Right hindlimb (tissue), 1 donor: ENCODE measurements at regions not wholly inside any gene's neighbourhood (a gene's known extent, or its start where the extent isn't known, plus 50 kb on each side); places are given as distances from the start of the nearest gene placed in this dataset.

Source experiments
- DNase-seq: peaks from one replicate; pipeline ENCODE4 v3.0.0-alpha.2; 2018

DNA sequence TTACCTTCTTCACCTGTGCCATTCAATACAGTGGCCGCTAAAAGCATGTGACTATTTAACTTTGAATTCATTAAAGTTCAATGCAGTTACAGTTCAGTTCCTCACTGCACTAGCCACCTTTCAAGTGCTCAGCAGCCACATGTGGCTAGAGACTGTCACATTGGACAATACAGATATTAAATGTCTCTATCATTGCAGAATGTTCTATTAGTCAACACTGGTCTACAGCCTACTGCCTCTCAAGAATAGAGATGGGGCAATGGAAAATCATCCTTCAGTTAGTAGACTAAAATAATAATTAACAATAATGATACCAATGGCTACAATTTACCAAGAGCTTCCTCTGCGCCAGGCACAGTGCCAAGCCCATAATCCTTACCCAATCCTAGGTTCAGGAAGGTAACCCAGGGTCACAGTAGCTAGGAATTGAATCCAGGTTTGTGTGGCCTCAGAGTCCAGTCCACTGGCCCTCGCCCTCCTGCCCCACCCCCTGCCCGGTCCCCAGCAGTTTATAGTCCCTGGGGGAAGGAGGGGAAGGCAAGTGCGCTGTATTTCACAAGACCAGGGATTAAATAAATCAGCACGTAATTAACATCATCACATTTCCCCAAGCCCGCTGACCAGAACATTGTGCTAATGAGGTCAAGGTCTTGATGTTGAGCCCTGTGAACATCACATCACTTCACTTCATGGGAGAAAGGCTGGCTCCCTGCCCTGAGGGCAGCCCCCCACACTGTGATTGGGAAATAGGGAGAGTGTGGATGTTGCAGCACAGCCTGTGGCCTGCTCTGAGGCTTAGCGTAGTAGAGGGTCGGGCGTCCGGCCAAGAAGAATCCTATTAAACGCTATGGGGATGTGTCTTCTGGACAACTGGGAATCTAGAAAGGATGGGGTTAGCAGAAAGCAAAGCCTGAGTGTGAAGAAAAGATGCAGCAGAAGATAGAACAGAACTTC, 147.2 kb downstream of the VEGFA start:
- peak; percentile 48 for DNase-seq

DNA sequence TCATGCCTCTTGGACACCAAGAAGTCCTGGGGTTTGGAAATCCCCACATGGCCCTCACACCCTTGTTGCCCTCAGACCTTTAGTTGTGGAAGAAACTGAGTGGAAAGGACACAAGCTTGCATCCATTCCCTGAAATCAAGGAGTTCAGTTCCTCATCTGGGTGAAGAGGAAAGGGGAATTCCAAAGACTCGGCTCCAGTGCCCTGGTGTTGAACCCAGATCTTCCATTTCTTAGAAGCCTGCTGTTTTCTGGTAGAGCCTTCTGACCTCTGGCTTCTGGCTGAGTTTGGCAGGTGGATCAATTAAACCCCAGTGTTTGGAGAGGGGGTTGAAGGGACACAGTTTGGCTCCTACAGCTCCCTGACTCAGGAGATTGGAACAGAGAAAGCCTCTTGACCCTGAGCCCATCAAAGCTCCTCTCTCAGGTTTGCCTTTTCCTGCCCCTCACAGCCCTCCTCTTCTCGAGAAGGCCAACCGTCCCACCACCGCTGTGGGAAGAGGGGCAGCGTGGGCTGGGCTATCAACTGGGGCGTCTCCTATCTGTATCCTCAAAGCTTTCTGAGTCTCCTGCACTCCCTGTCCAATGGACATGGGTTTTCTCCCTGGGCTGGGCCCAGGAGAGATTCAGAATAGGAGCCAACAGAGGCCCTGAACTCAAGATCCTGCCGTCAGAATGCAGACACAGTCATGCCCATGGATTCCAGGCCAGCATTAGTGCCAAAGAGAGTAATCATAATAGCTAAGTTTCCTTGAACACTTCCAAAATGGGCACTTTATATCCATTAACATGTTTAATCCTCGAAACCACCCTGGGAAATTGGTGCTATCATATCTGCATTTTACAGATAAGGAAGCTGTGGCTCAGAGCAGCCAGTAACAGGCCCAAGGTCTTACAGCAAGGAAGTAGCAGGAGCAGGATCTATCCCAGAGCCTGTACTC, 146.2 kb downstream of the VEGFA start:
- DNase-seq: no peak

DNA sequence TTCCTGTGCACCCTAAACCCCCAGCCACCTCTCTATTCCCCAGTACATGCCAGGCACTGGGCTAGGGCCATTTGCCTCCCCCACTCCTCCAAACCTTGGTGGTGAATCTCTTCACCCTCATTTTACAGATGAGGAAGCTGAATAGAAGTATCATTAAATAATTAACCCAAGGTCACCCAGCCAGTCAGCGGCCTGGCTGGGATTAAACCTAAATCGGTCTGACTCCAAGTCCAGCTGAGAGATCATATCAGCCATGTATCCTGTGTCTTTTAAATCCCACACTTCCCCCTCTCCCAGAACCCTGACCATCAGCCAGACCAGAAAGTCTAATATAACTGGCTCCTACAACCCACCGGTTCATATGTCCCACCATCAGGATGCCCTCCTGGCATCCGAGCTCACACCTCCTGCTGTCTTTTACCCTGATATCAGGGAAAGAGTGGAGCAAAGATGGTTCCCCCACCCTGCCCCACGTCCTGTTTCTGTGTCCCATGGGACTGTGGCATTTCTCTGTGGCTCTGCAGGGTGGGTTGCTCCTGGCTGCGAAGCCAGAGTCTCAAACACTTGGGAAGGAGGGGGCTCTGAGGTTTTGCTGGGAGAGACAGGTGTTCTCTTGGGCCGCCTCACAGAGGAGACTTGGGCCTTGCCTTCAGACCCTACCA, 145.3 kb downstream of the VEGFA start:
- DNase-seq: no peak

DNA sequence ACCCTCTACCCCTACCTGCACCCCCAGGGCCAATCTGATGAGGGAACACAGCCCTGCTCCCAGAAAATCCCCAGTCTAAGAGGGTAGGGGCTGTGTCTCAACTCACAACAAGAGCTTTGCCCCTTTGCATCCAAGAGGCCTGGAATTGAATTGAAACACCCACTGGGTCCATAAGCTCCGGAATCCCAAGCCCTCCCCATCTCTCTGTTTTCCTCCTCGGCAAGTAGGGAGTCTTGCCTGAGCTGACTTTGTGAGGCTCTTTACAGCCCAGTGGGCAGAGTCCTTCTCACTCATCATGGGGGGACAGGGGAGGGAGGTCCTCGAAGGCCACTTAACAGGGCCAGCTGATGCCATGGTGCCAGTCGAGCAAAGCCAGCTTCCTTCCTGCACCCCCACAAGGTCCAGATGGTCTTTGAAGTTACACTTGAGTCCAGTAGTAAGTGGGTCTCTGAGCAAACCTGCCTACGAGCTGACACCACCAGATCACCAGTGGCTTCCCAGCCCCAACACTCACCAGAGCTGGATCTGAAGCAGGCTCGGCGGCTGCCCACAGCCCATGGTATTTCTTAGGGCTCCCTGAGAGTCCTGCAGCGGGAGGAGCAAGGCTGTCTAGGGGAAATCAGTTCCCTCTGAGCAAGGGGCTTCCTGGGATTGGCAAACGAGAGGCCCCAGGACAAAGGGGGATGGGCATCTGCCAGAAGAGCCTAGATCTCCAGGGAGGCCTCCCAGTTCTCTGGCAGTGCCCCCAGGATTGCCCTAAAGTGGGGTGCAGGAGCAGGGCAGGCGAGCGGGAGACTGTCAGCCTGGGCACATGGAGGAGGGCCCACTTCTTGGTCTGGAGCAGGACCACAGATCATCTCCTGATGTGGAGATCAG, 144.5 kb downstream of the VEGFA start:
- no peak for DNase-seq

DNA sequence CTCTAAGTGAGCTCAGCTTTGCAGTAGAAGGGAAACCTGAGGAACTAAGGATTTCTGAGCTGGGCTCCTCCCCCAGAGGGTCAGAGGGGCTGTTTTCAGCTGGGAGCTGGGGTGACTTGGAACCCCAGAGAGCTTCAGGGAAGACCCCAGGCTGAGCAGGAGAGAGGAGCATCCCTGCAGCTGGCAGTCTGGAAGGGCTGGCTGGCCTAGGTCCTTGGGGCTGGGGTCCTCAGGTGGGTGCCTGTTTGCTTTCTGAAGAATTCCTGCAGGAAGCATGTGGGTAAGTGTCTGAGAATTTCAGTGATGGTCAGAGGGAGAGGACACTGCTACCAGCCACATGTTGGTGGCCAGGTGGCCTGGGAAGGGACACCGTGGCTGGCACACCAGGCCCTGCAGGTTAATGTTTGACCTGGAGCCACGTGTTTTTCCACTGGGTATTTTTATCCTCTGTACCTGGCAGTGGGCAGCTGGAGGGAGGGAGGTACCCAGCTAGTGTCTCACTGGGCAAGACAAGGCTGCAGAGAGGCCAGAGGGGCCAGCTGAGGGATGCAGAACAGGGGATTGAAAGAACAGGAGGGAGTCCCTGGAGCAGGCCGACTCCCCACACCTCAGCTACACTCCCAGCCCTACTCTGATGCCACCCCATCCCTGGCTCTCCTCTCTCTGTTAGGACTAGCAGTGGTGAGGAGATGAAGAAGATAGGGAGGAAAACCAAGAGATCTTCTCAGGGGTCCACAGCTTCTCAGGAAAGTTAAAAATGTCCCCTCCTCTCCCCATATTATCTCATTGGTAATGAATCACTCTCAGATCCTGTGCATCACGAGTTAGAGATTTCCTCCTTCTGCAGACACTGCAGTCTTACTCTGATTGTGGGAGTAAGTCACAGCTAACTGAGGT, 143.6 kb downstream of the VEGFA start:
- DNase-seq: no peak

DNA sequence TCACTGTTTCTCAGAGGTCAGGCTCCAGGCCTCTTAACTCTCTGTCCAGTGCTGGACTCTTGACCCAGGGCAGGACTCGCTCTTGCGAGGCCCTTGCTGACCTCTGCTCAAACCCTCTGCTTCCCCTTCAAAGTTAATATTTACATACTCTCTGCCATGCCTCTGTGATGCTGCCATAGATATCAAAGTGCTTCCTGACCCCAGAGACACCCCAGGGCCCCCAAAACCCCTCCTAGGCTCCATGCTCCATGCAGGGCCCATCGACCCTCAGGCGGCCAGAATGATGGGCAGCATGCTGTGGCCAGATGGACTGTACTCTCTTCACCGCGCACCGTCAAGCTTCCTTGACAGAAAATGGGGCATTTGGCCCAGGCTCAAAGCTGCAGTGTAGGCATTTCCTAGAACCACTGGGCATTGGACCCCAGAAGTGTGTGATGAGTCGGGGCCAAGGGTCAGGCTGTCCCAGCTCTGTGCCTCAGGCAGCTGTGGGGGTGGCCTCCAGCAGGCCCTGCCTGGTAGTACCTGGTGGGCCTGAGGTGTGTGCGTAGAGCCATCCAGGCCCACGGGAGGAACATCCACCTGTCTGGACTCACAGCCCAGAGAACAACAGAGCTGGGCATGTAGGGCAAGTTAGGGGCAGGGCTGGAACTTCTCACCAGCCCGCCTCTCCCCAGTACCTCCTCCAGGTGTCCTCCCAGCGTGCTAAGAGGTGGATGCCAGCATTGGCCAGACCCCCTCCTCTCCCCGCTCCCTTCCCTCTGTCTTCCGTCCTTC, 142.8 kb downstream of the VEGFA start:
- no peak for DNase-seq

DNA sequence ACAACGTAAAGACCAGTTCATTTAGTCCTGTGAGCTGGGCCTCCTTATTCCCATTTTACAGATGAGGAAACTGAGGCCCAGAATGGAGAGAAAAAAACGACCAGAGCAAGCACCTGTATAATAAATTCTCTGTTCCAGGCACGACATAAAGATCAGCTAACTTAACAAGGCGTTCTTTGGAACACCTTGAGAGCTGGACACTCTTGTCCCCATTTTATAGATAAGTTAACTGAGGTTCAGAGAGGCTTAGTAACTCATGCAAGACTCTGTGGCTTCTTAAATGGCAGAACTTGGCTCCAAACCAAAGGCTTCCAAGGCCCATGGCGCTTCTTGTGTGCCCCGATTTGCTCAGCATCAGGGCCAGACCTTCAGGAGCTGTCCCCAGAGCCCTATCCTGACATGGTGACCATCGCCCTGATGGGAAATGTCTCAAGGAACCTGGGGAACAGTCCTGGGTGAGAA, 142.1 kb downstream of the VEGFA start:
- no peak for DNase-seq

DNA sequence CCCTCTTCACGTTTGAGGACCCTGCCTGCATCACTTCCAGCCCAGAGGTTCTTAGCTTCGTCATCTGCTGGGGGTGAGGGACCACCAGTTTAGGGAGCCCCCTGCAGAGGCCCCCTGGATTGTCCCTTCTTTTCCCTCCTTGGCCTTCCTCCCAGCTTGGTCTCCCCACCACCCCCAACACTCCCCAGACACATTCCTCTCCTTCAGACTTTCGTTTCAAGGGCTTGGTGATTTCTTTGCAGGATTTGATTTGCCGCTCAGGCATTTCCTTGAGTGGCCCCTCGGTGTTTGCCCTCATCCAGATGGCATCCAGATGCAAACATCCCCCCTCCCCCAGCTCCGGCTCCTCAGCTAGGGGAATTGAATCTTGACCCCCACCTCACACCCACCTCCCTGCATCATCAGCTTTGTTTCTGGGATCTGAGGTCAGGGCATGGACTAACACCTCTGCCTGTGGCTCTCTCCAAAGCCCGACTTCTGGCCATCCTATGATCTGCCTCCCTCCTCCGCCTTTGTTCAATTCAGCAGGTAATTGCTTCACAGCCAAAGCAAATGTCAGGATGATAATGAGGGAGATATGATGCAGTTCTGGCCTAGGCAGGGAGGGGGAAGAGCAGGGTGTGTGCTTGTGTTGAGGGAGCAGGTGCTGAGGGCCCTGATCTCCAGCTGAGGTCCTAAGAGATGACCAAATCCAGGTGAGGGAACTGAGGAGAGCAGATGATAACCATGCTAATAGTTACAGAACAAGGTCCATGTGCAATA, 141.5 kb downstream of the VEGFA start:
- DNase-seq: no peak

DNA sequence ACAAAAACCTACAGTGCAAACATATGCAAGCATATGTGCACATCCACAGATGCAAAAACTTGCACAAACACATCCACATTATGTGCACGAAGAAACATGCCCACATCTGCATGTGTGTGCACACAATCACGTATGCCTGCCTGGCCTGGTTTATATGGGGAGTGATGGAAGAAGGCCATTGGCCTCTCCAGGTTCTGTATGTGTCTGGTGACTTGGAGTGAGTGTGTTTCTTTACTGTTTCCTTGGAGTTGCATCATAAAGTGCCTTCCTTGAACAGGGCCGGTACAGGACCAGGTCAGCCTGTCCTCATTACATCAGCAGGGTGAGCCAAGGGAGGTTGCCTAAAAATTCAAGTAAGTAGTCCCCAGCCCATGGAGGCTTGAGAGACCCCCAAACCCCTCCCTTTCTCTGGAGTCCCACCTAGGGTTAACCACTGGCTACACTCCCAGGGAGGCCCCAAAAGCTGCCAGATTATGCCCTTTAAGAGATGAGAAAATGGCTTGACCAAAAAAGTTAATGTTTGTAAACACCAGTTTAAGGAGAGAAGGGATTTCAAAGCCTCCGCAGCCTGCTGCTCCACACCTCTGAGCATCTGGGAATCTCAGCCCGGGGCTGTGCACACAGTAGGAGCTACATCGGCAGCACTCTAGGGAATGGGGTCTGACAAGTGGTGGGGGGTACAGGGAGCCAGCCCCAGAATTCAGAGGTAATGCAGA, 140.8 kb downstream of the VEGFA start:
- no peak for DNase-seq

DNA sequence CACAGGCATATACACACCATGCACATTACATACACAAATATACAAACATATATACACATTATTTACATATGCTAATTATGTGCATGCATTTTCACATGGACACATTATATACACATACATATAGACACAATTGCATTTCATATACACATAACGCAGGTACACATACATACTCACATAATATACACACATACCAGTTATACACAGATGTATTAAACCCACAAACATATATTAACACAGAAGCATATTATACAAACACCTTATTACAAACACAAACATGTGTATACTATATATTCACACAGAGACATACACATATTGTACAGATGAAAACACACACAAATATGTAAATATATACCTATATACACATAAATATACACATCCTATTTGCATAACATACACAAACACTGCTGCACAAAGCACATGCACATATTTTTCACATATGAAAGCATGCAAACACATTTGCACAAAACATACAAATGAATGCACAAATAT, 140.2 kb downstream of the VEGFA start:
- no peak for DNase-seq

DNA sequence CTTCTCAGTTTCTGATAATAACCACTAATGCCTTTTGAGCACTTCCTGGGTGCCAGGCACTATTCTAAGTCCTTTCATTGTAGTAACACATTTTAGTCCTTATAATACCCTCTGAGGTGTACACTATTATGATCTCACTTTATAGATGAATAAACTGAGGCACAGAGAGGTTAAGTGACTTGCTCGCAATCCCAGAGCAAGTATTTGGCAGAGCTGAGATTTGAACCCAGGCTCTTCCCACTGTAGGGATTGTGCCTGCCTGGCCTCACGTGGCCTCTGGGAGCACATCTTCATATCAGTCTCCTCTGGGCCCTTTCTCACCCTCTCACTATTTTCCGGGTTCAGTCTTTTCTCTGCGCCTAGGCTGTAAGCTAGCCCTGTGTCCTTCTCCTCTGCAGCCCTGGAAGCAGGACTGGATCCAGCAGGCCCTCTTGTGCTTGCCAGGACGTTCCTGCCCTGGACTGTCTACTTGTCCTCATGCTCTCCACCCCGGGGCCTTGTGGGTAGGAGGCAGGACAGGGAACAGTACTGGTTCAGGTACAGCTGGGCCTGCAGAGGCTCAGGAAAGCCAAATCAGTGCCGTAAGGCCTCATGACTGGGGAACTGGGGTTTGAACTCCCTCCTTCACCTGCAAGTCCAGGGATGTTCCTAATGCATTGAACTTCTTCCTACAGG, 139.6 kb downstream of the VEGFA start:
- DNase-seq: no peak

DNA sequence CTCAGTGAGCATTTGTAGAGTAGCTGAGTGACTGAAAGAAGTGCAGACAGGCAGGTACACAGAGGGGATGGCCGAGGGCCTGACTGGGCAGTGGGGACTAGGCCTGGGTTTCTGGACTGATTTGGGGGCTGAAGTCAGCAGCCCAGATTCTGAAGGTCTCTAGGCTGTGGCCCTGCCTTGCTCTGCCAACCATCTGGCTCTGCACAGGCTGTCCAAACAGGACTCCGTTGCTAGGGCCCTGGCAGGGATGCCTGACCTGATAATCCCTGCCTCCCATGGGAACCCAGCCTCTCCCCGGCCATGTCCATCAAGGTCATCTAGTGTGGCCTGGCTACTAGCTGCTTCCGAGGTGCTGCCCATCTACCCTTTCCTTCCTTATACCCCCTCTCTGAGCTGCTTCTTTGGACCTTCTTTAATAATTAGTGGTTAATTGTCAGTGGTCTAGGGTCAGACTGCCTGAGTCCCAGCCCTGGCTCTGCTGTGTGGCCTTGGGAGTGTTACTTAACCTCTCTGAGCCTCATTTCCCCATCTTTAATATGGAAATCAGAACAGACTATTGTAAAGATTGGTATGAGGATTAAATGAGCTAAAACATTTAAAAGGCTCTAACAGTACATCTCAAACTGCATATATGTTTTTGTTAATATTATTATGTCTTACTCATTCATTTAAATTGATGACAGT, 137.9 kb downstream of the VEGFA start:
- no peak for DNase-seq

DNA sequence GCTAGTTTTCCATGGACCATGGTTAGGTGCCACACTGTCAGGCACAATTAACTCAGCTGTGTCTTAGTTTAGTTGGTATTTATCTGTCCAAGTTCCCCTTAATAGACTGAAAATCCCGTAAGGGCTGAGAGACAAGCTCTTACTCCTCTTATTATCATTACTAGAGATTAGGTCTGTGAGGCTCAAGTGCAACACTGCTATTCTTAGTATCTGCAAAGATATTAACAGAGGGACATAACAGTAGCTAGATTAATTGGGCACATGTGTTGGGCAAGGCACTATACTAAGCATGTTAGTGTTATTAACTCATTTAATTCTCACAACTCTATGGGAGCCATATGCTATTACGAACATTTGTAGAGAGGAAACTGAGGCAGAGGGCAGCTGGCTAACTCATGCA, 137.3 kb downstream of the VEGFA start:
- DNase-seq: no peak

DNA sequence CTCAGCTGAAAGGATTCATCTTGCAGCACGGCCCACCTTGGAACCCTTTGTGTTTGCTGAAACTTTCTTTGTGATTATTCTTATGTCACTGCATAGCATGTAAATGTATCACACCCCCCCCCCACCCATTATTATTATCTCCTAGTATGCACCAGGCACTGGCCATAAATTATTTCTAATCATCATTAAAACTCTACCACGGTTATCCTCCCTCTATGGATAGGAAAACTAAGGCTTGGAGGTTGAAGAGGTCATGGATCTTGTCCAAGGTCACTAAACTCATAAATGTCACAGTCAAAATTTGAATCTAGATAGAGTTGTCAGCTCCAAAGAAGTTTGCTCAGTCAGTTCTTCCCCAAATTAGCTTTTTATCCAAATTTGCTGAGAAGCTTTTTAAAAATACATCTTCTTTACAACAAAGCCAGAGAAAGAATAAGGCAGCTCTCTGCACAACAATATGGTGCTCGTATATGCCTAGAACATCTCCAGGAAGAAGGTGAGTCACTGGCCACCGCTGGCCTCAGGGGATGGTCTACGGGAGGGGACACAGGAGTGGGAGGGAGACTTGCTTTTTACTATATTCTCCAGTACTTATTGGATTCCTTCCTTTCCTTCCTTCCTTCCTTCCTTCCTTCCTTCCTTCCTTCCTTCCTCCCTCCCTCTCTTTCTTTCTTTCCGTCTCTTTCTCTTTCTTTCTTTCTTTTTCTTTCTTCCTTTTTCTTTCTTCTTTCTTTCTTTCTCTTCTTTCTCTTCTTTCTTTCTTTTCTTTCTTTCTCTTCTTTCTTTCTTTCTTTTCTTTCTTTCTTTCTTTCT, 134.5 kb downstream of the VEGFA start:
- no peak for DNase-seq

DNA sequence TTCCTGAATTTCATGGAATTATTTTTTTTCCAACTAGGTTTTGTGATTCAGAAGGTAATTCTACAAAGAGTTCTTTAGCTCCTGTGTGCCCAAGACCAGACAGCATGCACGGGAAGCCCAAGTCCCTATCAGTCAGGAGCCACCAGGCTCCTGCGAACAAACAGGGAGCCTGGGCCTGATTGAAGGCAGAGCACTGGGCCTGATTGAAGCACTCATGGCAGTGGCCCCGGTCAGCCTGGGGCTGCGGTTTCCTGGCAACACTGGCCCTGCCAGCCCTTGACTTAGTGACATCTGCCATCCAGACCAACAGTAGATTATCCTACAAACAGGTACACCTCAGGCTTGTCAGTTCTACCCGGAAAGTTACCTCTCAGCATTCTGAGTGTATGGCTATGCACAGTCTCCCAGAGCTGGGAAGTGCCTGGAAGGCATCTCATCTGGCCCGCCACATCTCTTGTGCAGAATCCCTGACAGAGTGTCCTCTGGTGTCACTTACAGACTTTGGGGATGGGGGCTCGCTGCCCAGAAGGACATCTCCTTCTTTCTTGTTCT, 133.8 kb downstream of the VEGFA start:
- no peak for DNase-seq

DNA sequence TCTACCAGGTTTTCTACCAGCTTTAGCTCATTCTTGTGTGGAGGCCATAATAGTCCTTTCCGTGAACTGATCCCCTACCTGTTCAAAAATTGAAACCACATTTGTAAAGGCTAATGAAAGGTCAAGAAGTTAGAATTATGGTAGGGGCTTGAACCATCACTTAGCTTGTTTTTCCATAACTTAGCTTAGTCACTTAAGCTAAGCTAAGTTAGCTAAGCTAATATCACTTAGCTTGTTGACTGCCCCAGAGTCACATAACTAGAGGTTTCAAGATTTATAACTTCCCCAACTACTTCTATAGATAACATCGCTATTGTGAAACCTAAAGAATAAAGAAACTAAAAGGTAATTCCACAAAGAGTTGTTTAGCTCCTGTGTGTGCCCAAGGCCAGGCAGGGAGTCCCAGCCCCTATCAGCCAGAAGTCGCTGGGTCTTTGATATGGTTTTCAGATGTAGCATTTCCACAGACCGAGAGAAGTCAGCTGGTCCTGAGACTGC, 131.8 kb downstream of the VEGFA start:
- no peak for DNase-seq
